Epidermal melanocyte (primary cell): ENCODE measurements at regions not wholly inside any gene's neighbourhood (a gene's known extent, or its start where the extent isn't known, plus 50 kb on each side); places are given as distances from the start of the nearest gene placed in this dataset.
A peak's percentile ranks its signal among the peaks of the same experiment; 100 is the strongest.
"Not testable (repeated sequence)": the region's sequence is repeated elsewhere in the genome, so short reads cannot be mapped to it uniquely, and the experiment has no call there.

Experiments
- DNase-seq: peaks from one replicate; pipeline ENCODE4 v3.0.0; 2011; ENCODE audit warnings: low spot score; ENCODE audit not compliant: insufficient read length

DNA sequence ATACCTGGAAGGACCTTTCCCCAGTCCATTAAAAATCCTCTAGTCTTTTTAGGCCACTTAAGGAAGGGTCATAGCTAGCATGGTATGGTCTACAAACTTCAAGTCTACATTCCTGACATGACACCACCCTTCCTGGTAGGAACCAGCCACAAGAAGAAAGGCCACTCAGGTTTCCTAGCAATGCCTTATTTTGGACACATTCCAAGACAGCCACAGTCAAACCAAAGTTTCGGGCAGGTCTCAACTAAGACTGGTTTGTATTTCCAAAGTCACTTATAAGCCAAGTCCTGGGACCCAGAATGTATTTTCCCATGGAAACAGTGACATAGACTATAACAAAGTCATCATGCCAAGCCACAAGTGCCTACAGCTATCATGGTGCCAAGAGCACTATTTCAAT lies 50.6 kb upstream of the SLC44A3 start:
- no peak for DNase-seq

DNA sequence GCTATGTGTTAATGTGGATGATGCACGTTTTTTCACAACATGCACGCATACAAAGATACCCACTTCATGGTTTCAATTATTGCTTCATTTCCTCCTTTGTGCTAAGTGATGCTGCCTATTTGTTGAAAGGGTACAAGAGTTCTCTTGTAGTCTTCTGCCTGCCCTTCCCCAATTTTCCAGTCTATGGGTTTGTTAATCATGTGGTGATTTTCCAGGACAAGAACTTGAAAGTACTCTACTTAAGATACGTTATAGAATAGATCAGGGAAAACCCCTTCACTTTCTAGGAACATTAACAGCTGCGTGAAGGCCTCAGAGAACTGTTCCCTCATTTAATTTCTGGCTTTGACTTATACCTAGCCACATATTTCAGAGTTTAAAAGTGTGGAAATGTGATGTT lies 52.1 kb upstream of the SLC44A3 start:
- DNase-seq, result no peak

DNA sequence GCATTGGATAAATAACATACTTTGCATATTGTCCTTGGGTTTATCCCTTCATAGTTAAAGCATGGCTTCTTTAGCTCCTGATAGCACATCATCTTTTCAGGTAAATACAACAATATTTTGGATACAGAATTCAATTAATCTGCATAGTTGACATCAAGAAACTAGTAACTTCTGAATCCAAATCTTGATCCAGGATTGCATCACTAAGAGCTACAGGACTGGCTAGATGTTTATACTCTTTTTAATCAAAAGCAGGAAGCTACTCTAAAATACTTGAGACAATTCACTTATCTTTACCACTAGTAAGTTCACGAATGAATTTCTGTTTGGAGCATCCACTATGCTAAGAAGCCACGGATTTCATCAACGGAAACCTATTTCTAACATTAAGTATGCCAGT lies 54.2 kb upstream of the SLC44A3 start:
- no peak for DNase-seq

DNA sequence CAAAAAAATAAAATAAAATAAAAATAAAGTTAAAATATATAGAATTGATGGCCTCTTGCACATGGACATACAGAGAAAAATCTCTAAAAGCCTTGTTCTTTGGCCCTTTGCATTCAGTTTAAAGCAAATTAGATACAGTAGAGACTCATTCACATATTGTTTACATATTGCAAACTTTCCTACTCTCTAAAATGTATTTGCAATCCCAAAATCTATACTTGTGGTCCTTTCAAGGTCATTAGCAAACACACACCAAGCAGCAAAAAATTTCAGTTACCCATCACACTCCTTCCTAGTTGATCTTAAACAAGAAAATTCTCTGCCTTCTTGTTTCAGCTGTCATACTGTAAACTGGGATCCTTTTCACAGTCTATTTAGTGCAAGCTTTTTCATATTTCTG lies 61.0 kb upstream of the SLC44A3 start:
- DNase-seq, result no peak

DNA sequence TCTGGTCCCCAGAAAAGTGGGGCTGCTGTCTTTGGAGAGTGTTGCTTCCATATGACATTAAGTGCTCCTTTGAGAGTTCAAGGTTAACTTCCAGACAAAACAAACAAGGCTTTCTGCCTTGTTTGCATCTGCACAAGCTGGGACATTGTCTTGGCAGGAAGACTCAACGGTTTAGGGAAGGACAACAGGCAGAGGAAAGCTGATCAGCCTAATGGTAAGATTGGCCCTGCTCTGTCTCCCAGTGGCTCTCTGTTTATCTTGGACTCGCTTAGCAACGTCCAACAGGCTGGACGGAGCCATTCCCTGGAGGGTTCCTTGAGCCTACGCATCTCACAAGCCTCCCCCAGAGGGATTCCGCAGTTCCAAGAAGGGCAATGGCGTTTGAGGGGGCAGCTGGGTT lies 62.2 kb upstream of the SLC44A3 start:
- no peak for DNase-seq

DNA sequence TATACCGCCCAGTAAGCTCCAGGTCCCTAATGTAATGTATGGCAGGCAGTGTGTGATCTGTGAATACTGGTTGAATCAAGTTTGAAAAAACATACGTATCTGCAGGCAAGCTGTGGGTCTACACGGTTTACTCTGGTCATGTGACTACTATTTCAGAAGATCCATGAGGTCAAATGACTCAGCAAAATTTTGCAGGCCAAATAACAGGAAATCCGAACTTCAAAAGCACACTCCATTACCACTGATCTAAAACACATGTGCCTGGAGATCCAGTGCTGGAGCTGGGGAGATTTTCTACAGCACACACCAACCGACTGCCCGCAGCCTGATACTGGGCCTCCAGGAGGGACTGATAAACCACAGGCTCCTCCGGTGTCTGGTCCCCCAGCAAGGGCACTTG lies 64.5 kb upstream of the SLC44A3 start:
- DNase-seq, result no peak

DNA sequence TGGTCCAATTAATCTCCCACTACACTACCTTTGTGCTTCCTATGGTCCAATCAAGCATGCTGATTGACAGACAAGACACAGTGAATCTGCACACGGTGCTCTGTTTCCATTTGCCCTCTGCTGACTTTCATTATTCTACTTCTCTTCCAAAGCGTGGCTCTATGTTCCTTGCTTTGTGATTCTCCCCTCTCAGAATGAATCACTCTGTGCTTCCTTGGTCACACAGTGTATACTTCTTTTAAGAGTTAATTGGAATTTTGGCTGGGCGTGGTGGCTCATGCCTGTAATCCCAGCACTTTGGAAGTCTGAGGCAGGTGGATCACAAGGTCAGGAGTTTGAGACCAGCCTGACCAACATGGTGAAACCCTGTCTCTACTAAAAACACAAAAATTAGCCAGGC lies 65.1 kb upstream of the SLC44A3 start:
- DNase-seq, result not testable (repeated sequence)

DNA sequence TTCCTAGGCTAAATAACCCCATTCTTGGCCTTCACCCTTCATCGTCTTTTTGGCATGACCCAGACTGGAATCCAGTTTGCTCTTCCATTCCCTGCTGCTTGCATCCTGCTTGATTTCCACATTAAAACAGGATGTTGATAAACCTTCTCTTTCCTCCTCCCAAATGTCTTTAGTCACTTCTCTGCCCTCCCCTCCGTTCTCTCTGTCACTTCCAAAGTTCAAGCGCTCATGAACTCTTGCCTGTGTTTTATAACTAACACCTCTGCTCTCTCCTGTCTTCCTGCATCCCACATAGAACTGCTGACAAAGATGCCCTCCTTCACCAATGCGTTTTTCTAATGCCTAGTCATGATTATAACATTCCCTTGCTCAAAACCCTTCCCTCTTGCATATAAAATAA lies 65.6 kb upstream of the SLC44A3 start:
- DNase-seq, result no peak

DNA sequence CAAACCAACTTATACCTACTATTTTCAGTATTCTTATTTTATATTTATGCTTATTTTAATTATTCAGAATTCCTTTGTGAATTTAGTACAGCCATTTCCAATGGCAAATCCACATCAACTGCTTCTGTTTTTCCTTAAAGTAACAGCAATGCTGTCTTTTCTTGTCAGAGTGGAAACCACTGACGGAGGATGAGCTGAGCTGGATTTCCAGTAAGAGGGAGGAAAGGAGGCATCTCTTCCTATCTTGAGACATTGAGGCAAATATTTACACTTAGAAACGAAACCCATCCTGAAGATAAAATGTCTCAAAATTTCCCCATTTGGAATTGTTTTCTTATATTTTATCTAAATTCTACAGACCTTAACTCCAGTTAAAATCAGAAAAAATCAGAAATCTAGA lies 66.1 kb upstream of the SLC44A3 start:
- DNase-seq, result no peak

DNA sequence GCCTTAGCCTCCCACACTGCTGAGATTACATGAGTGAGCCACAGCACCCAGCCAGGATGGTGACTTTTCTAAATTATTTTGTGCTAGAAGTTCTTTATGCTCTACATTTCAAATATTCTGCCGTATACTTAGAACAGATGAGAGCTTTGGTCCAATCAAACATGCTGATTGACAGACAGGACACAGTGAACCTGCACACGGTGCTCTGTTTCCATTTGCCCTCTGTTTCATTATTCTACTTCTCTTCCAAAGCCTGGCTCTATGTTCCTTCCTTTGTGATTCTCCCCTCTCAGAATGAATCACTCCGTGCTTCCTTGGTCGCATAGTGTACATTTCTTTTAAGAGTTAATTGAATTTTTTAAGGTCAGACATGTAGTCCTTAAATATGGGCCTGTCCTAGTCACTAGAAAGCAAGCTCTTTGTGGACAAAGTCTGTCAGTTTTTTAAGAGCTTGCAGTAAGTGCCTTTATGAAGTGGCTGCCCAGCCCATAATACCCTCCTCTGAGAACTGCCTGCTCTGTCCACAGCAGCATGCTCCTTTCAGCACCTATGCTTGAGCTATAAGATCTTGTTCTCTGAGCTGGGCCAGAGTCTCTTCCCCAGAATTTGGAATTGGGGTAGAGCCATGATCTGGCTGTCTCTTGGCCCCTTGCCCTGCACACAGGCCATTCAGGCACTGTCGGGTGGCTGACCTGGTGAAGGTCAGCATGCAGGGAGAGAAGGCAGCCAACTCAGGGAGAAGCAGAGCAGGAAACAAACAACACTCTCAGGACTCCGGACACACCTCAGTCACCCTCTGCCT lies 66.8 kb upstream of the SLC44A3 start:
- no peak for DNase-seq

DNA sequence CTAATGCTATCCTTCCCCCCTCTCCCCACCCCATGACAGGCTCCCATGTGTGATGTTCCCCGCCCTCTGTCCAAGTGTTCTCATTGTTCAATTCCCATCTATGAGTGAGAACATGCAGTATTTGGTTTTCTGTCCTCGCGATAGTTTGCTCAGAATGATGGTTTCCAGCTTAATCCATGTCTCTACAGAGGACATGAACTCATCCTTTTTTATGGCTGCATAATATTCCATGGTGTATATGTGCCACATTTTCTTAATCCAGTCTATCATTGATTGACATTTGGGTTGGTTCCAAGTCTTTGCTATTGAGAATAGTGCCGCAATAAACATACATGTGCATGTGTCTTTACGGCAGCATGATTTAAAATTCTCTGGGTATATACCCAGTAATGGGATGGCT lies 68.7 kb upstream of the SLC44A3 start:
- DNase-seq, result not testable (repeated sequence)

DNA sequence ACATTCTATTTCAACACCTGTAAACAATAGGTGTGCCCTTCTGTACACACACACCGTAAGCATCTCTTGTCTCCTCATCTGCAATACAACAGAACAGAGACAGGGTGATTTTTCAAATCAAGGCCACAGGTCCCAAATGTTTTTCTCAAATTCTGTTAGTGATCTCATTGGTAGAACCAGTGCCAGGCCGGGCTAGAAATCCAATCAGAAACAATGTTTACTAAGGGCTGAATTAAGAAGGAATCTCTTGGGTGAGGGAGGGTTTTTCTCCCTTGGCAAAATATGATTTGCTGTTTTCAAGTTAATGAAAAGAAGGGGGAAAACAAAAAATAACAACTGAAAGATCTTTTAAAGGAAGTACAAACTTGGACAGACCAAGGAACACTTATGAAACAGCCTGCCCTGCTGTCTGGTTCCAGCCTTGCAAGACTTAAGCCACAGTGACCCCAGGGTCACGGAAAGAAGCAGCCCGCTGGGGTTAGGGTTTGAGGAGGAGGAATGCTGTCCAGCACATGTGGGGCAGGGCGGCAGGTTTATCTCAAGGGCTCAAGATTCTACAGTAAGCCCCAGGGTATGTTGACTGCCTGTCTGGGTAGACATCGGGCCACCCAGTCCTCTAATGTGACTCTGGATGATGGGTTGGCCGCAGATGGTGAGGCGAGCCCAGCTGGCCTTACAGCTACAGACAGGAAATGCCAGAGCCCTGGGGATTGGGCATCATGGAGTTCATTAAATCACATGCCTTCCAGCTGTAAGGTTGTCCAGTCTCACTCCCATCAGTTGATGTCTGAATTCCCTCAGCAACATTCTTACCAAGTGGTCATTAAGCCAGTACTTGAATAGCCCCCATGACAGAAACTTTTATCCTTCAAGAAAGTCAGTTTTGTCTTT lies 73.3 kb upstream of the SLC44A3 start:
- DNase-seq, result no peak

DNA sequence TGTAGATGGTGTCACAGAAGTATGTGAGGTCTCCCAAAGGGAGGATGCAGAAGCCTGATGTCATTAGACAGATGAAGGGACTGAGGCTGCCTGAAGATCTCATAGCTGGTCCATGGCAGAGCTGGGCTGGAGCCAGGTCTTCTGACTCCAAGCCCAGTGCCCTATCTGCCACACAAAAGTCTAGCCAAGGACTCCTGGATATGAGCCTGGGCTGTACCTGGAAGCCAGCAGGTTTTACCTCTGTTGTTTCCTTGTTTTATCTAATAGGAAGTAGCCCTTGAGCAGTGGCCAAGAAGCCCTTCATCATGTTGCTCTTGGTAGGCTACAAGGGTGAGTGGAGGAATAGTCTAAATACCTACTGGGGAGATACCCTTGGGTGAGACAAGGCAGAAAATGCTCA lies 74.4 kb upstream of the SLC44A3 start:
- no peak for DNase-seq

DNA sequence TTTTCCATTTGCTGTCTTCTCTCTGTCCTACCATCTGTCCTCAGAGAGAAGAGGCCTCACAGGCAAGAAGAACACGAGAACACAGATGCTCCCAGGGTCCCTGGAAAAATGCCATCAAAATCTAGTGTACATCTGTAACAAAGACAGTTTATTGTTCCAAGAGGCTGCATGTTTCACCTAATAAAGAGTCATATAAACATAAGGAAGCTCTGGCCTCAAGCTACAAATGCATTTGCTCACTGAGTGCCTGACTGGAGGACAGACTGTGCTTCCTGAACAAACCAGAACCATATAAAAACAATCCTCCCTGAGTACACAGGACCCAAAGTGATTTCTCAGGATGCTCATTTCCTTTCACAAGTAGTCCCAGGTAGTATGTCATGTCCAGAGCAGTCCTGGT lies 76.3 kb upstream of the SLC44A3 start:
- no peak for DNase-seq

DNA sequence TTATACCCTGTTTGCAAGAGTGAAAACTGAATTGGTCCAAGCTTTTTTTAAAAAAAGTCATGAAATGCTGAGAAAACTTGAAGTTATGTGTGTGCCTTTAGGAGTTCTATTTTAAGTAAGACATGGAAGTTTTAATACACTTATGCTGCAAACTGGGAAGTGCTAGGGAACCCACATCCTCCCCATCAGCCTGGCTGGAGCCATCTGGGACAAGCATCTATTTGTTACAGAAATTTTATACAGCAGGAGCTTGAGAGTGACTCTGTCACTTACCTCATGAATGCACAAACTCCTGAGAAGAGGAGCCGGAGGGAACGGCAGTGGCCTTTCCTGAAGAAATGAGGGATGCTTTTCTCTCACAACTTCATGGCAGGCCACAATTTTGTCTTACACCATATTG lies 78.2 kb upstream of the SLC44A3 start:
- no peak for DNase-seq

DNA sequence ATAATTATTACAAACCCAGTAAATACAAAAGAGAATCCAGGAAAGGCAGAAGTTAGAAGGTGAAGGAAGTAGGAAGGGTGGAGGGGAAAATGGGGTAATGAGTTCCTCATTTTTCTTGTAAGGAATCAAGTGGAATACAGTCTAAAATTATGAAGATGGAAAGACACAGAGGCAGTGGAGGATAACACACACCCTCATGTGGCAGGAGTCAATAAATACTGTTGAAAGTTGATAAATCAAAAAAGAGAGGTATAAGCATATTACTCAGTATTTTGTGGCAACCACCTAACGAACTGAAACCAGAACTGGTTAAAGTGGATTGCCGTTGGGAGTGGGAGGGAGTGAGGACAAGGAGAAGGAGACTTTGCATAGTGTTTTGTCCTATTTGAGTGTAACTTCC lies 78.6 kb upstream of the SLC44A3 start:
- no peak for DNase-seq

DNA sequence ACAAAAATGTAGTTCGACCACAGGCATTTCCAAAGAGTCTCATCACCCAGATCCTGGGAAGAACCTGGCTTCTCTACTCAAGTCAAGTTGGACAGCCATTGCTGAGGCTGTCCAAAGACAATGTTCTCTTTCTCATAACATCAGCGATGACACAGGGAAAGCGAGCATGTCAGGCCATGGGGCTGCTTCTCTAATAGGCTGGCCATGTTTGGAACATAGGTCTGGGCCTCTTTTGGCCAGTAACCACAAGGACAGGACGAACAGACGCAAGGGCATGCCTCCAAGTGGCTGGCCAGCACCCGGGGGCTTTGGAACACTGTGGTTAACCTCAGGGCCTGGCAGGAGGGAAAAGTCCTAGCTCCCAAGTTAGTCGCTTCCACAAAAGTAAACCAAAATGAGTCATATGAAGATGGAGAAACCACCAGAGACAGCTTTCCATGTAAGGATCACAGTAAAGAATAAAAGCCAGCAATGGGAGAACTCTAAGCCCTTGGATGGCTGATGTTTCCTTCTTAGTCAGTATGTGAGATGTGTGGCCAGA lies 80.6 kb upstream of the SLC44A3 start:
- peak; percentile 42 for DNase-seq

DNA sequence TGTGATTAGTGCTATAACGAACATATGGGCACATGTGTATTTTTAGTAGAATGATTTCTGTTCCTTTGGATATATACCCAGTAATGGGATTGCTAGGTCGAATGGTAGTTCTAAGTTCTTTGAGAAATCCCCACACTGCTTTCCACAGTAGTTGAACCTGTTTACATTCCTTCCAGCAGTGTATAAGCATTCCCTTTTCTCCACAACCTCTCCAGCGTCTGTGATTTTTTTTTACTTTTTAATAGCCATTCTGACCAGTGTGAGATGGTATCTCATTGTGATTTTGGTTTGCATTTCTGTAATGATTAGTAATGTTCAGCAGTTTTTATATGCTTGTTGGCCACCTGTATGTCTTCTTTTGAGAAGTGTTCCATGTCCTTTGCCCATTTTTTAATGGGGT lies 81.8 kb upstream of the SLC44A3 start:
- no peak for DNase-seq

DNA sequence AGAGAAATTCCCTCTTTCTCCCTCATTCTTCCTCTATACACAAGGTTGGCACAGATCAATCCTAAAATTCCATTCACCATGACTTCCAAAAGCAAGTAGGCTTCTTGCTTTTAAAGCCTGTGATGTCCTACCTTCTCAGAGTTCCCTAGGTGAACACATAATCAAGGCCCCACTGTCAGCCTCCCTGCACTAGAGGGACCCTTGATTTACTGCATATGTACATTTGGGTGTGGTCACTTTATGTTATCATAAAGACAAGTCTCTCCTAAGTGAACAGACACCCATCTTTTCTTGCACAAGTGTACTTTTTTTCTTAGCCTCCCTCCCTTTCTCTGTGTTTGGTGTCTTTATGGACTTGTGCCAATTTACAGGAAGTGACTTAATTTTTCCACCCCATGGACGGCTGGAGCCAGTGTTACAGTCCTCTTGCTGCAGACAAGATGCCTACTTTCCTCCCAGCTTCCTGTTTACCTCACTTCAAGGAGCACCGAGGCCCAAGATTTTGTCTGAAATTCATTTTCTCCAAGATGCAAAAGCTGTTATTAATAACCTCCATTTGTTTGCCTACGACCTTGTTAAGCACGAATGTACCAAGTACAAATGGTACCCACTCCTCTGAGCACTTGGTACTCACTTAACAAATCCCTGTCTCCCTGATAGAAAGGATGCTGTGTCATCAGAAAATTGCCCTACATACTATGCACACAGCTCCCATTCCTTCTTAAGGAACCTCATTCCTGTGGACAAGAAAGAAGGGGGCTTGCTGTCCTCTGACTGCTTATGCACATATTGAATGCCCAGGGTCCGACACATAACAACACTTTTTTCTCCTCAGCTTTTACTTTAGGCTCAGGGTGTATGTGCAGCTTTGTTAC lies 82.8 kb upstream of the SLC44A3 start:
- DNase-seq, result no peak

DNA sequence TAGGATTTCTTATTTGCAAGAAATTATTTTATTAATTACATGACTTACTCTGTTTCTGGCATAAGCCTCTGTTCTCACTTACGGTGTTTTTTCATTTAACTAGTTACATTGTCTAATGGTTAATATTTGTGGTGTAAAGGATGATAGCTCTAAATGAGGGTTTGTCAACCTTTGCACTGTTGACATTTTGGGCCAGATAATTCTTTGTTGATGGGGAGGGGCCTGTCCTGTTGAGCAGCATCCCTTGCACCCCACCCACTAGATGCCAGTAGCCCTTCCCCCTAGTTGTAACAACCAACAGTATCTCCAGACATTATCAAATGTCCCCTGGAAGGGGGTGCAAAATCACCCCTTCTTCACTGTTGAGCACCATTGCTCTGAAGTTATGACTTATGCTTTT lies 83.6 kb upstream of the SLC44A3 start:
- no peak for DNase-seq

DNA sequence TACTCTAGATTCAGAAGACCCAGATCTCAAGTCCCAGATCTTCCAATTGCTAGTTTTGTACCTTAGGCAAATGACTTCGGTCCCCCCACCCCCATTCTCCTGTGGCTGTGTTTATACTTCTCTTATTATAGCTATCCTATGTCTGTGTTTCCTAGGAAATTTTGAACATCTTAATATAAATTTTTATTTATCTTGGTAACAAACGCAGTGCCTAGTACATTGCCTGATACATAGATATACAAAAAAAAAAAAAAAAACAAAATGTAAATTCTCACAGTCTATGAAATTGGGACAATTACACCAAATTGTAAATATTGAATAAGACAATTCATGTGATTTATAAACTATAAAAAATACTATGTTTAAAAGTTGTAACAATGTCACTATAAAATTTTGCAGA lies 84.1 kb upstream of the SLC44A3 start:
- DNase-seq, result no peak
